IPS-NIHi11 (cell line): ENCODE measurements at regions not wholly inside any gene's neighbourhood (a gene's known extent, or its start where the extent isn't known, plus 50 kb on each side); places are given as distances from the start of the nearest gene placed in this dataset.

Experiments used
- DNase-seq: peaks from one replicate; pipeline ENCODE4 v3.0.0; 2012; ENCODE audit warnings: mixed read lengths, low spot score

DNA sequence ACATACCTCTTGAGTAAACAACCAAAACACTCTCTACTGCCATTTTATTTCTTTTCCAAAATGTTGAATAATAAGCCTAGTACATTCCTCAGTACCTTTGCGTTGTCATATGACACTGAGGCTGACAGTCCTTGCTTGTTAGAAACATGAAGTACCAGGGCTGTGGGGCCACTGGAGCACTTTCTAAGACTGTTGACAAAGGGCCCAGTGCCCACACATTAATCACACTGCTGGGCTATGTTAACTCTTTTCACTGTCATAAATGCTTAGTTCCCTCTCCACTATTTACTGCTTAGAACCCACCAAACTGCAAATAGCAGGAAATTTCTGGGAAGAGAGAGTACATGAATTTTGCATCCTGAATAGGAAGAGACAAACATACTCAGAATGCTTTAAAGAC is 57.1 kb downstream of the FAM47B start:
- DNase-seq: no peak

DNA sequence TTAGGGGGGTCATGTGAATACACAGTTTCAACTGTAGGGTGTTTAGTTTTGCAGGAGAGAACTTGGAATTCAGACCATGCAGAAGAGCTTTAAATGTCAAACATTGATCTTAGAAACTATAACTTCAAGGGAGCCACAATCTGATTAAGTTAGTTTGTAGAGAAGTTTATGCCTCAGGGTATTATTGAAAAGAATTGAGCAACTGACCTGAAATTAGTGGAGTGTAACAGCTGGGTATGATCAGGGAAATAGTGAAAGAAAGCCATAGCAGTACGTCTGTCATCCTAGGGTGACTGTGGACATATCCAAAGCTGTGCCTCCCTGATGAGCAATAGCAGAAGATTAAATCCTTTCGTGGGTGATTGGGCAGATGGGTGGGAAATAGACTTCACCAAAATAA is 63.8 kb downstream of the FAM47B start:
- DNase-seq: no peak

DNA sequence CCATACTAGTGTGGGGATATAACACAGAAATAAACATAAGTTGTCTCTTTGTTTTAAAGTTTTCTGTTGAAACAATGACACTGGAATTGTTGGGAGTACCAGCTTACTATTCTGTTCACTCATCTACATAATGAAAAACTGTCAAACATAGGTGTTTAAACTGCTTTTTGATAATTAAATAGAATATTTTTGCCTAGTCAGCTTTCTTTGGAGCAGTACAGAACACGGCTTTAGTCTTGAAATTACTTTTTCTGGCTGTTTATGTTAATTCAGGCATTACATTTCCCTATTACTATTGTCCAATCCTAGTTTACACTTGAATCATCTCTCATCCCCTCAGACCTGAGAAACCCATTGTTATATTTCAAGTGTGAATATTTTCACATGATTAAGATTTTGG is 73.0 kb downstream of the FAM47B start:
- no peak for DNase-seq

DNA sequence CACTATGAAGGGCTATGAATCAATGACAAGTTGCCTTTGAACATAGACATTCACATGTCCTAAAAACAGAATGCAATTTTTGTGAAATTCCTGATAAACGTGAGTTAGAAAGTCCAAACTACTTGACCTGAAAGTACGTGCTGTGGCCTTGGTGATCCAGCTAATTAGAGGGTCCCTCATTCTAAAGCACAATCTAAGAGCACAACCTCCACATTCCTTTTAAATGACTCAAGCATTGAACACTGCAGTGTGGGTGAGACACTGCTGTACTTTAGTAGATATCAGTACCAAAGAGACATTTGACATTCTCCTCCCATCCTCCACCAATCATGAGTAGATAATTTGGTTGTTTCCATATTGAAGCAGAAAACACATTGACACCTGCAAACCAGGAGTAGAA is 73.5 kb downstream of the FAM47B start:
- DNase-seq: no peak

DNA sequence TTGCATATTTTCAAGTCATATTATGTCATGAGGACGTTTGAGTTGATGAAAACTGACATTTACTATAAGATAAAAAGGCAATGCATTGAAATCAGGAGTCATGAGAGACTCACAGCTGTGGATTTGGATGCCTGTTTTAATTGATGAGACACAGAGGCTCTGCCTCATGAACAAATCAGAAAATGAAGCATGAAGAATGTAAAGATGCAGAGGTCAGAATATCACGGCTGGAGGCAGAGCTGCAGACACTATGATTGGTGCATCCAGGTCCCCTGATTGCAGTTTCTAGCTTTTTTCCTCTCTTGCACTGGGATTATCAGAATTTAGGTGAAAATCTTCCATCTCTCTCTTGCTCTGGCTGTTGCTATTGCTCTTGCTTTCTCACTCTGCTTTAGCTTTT is 74.7 kb downstream of the FAM47B start:
- DNase-seq: no peak

DNA sequence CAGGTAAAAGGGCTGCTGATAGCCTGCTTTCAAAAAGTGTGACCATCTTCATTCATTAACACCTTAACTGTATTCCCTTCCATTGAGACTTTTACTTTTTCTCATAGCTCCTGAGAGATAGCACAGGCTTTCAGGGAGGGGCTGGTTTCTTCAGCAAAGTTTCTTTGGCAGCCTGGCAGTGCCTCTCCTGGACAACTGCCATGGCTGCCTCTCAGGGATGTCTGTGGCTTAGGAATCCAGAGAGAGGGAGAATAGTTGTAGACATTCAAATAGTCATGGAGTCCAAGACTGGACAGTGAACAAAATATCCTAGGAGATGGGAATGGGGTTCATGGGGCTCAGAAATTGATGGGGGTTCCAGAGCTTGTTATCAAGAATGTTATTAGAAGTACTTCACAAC is 81.1 kb downstream of the FAM47B start:
- no peak for DNase-seq

DNA sequence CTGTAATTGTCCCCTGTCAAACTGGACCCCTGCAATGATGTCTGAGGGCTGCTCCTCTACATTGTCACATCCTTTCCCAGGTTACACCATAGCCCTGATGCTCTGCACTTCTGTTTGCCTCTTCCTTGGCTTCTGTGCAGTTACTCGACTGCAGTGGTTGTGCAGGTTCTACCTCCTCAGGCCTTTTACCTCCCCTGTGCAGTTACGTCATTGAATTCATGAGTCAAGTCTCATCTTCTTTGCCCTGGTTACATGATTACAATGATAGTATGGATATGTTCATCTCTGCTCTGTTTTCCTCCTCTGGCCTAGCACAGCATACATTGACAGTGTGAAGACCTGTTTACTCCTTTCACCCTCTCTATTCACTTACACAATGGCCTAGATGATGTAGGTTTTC is 83.2 kb downstream of the FAM47B start:
- no peak for DNase-seq

DNA sequence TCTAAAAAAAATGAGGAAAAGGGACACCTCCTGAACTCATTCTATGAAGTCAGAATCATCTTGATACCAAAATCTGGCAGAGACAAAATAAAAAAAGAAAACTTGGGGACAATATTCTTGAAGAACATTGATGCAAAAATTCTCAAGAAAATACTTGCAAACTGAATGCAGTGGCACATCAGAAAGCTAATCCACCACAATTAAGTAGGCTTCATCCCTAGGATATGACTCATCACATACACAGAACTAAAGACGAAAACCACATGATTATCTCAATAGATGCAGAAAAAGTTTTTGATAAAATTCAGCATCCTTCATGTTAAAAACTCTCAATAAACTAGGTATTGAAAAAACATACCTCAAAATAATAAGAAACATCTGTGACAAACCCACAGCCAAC is 98.3 kb downstream of the FAM47B start:
- no peak for DNase-seq

DNA sequence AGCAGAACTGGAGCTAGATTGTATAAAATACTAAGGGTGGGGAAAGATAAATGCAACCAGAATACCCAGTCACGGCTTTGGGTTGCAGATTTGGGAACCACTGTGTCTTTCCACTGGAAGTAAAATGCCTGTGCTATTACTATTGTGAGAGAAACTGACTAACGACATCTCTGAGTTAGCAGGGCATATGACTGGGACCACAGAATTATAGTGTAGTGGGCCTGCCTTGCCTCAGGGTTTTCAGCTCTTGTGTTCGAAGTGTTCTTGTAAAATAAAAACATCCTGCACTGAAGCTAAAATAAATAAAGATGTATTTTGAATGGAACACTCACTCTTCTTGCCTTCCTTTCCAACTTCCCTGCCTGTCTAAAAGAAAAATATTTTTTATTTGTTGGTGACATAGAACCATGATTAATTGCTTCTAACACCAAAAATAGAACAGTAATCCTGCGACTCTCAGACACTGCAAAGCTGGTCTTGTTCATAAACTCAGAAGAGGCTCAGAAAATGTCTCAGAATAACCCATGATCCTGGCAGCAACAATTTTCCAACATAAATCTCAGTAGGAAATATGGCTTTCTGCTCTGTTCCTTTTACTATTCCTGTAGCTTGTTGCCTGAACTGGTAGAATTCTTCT is 104.2 kb downstream of the FAM47B start:
- no peak for DNase-seq

DNA sequence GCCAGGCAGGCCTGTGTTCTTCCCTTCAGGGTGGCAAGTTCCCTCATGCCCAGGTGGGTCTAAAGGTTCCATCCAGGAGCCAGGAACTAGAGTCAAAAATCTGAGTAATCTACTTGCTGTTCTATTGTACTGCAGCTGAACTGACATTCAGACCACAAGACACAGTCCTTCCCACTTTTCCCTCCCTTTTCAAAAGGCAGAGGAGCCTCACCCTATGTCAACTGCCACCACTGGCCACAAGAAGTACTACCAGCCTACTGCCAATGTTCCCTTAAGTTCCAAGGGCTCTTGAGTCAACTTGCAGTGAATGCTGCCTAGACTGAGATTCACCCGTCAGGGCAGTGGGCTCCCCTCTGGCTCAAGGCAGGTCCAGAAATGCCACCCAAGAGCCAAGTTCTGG is 133.5 kb downstream of the FAM47B start:
- peak; percentile 3 for DNase-seq

DNA sequence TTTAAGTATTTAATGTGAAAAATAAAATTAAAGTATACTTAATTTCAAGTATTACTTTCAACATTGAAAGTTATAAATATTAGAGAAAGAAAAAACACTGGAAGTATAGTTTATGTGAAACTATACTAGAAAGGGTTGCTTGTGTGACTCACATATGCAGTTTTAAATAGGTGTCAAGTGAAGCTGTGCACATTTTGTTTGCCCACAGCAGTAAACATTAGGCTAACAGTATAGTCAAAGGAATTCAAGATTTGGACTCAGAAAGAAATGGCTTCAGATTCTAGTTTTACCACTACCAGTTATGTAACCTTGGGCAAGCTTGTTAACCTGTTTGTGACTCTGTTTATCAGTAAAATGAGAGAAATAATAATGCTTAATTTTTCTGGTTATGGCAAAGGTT is 148.2 kb downstream of the FAM47B start:
- DNase-seq: no peak

DNA sequence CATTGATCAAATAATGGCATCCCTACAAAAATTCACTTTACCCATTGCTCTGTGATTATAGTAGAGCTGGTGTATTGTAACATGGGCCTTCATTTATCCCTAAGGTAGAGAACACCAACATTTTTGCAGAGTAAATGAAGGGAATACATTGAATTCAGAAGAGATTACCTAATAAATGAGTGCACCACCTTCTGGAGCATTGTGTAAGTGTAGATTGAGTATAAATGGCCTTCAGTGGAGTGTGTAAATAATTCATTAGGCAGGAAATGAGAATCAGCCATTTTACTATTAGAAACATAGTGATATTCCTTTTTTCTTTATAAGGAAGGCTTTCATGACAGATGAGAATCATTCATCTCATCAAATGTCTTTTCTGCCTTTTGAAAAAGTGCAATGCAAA is 155.8 kb downstream of the FAM47B start:
- DNase-seq: no peak

DNA sequence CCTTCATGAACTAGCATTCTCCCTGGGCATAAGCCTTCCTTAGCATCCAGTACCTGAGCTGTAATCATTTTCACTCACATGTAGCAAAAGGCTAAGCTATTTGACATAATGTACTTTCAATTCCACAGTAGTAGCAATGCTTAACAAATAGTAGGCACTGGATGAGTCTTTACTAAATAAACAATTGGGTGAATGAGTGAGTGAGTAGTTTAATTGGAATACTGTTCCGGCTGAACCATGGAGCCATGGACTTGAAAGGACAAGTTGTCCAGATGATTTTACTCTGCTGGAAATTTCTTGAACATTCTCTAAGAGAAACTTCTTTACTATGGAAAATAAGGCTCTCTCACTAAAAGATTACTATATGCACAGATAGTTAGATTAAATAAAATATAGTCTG is 159.3 kb downstream of the FAM47B start:
- no peak for DNase-seq

DNA sequence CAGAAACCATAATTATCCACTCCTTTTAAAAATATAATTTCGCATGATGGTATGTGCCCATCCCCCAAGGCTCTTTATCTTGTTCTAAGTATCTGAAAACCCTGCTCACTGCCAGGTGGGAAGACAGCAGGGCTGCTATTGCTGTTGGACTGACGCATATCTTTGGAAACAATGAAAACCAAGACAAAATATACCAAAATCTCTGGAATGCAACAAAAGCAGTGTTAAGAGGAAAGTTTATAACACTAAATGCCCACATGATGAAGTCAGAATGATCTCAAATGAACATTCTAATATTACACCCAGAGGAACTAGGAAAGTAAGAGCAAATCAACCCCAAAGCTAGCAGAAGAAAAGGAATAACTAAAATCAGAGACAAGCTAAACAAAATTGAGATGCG is 162.0 kb downstream of the FAM47B start:
- DNase-seq: no peak

DNA sequence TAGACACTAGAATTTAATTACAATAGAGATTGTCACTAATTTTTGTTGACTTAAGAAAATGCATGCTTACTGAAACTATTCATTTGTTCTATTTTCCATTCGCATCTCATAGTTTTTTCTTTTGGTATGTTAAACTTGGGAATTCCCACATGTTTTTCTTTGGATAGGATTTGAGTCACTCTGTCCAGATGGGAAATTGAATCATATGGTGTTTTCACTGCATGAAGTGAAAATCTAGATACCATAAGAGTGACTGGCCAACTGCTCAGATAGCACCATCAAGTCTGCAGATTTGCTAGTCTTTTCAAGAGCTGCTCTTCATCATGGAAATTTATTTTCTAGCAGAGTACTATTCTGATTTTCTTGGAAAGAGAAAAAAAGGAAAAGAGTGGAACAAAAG is 172.6 kb downstream of the FAM47B start:
- DNase-seq: no peak

DNA sequence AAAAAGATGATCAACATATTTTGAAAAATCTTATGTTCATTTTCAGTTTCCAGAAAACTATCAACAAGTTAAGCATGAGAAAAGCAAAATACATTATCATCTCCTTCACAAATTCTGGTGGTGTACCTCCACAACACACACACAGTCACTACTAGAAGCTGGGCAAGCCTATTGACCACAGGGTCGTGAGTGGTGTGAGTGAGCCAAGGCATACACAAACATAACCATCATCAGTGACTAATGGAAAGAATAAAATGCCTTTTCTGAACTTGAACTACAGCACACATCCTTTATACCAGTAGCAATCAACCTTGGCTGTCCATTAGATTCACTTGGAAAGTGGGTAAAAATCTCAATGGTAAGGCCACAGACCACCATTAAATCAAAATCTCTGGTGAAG is 180.2 kb downstream of the FAM47B start:
- no peak for DNase-seq

DNA sequence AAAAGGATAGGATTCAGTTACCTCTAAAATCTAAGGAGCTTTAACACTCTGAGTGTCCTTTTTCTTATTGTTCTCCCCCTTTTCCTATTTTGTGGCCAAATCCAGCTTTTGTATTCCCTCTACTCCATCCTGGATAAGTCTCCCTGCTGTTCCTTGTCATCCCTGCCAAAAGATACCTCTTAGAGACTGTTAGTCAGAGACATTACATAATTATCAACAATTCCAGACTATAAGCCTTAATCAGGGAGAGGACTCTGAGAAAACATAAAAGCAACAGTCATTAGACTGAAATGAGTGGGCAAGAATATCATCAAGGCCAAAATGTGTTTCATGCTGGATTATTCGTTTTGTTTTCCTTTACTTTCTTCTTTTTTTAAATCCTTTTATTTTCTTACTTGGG is 206.9 kb downstream of the FAM47B start:
- no peak for DNase-seq

DNA sequence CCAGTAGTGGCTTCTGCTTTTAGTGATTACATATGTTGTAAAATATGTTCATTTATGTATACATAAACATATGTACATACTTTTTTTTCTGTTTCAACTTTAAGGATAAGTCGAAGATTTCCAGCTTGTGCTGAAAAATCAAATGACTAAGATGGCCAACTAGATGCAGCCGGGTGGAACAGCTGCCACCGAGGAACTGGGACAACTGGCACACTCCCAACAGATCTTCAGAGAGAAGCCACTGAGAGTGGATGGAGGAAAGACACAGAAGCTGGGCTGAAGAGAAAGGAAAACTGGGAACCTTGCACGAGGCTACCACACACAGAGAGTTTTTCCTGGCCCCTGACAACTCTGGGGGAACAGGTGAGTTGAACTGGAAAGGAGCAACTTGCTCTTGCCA is 207.5 kb downstream of the FAM47B start:
- DNase-seq: no peak

DNA sequence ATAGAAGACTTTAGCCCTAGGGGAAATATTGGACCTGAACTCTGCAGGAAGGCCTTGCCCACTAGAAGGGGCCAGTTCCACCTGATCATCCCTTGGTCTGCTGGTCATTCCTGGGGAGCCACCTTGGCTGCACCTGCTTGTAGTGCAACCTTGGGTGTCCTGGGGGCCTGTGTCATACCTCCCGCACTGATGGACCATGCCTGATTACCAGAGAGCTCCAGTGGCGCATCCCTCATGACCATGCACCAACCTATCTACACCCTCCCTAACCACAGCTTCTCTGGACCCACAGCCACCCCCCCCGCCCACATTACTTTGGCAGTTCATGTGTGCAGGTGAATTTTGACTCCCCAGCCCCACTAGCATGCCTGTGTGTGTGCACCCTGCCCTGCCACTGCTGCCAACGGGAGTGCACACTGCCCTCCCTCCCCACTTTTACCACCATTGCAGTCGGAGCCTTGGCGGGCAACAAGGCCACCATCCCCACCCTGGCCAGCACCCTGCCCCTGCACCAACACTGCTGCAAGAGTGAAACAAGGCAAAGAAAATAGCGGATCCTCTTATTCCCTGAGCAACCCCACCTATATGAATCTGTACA is 208.1 kb downstream of the FAM47B start:
- DNase-seq: no peak

DNA sequence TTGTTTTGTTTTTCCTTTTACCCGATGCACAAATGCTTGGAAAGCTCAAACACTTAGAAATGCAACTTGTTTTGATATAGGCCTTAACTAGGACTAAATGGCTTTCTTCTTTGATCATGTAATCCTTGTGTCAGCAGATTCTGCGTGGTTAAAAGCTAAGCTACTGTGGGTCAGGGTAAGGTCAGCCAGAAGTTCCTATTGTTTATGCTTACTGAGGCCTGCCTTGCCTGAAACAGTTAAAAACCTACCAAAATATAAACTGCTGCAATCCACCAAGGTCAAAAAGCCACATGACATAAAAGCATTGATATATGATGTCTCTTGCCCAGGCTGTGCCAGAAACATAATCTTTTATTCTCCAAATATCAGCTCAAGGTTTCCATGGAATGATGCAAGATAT is 223.4 kb downstream of the FAM47B start:
- DNase-seq: no peak
